ENCODE measurements at regions not wholly inside any gene's neighbourhood (a gene's known extent, or its start where the extent isn't known, plus 50 kb on each side); places are given as distances from the start of the nearest gene placed in this dataset.
"Not testable (repeated sequence)": the region's sequence is repeated elsewhere in the genome, so short reads cannot be mapped to it uniquely, and the experiment has no call there.

- not testable (repeated sequence) for TF ChIP-seq EZH2 (IDR thresholded peaks at IDR 0.05; ENCODE audit: insufficient read depth, poor library complexity, severe bottlenecking); EZH2phosphoT487 (IDR thresholded peaks at IDR 0.05; ENCODE audit: insufficient read depth, low read depth)
These were observed 866.1 kb upstream of the ATXN7L3B start for GRCh38 chr12:73671550-73671949.

All from GM23248 (cell line).